Spleen (tissue), 11 donors: ENCODE measurements at regions not wholly inside any gene's neighbourhood (a gene's known extent, or its start where the extent isn't known, plus 50 kb on each side); places are given as distances from the start of the nearest gene placed in this dataset.

ENCODE experiments used
- DNase-seq: peaks from one replicate; pipeline ENCODE4 v3.0.0-alpha.2; 2020
- H3K27ac ChIP-seq, 8 donors: fragments of 200-600 bp; sonication (generic) in 7 of 8; 1 replicate in 4 of 8; 2 replicates in 4 of 8; pipeline versions ENCODE4 v1.5.0 to v1.8.0; 2016 to 2021; ENCODE audit warnings: inconsistent platforms in 4 of 8, mild to moderate bottlenecking in 4 of 8, moderate library complexity in 1 of 8
- H3K27me3 ChIP-seq, 7 donors: fragments of 200-600 bp; sonication (generic) in 6 of 7; replicated peaks in 1 of 7; 1 replicate in 4 of 7; 2 replicates in 3 of 7; pipeline versions ENCODE4 v1.5.0 to v1.8.0; 2016 to 2021; ENCODE audit warnings: inconsistent platforms in 3 of 7, mild to moderate bottlenecking in 1 of 7
- H3K36me3 ChIP-seq, 6 donors: fragments of 200-600 bp; sonication (generic) in 5 of 6; 1 replicate in 4 of 6; 2 replicates in 2 of 6; pipeline versions ENCODE4 v1.5.0 to v1.8.0; 2016 to 2021; ENCODE audit warnings: inconsistent platforms in 2 of 6
- H3K4me1 ChIP-seq, 6 donors: fragments of 200-600 bp; sonication (generic) in 5 of 6; 1 replicate in 3 of 6; 2 replicates in 3 of 6; pipeline versions ENCODE4 v1.5.0 to v1.8.0; 2016 to 2021; ENCODE audit warnings: inconsistent platforms in 3 of 6
- H3K4me3 ChIP-seq, 8 donors: fragments of 200-600 bp; sonication (generic) in 7 of 8; 1 replicate in 4 of 8; 2 replicates in 4 of 8; pipeline versions ENCODE4 v1.5.0 to v1.8.0; 2016 to 2021; ENCODE audit warnings: inconsistent platforms in 4 of 8, mild to moderate bottlenecking in 4 of 8, moderate library complexity in 2 of 8
- H3K9me3 ChIP-seq, 8 donors: fragments of 200-600 bp; sonication (generic) in 7 of 8; 1 replicate in 4 of 8; 2 replicates in 4 of 8; pipeline versions ENCODE4 v1.5.0 to v1.8.0; 2016 to 2021; ENCODE audit warnings: inconsistent platforms in 4 of 8
- CTCF ChIP-seq, 11 experiments: fragments of 200-600 bp in 7 of 11; fragments of 450-650 bp in 4 of 11; sonication (generic) in 4 of 11; IDR thresholded peaks in 8 of 11; conservative IDR thresholded peaks in 3 of 11; 1 replicate in 7 of 11; 2 replicates in 4 of 11; pipeline versions ENCODE4 v1.4.0 to v1.8.0; 2016 to 2021; ENCODE audit warnings: antibody characterized with exemption in 11 of 11, inconsistent platforms in 4 of 11, mild to moderate bottlenecking in 1 of 11
- POLR2A ChIP-seq, 3 donors: fragments of 450-650 bp; IDR thresholded peaks; one replicate each; pipeline ENCODE4 v1.5.1; 2017; ENCODE audit warnings: antibody characterized with exemption in 3 of 3, mild to moderate bottlenecking in 1 of 3
- POLR2AphosphoS5 ChIP-seq, 3 donors: sonication (generic); formaldehyde crosslinking; IDR thresholded peaks; one replicate each; pipeline ENCODE4 v1.5.1; 2017; ENCODE audit warnings: antibody characterized with exemption in 3 of 3
- WGBS, 5 donors: extraction: QIAGEN DNeasy Blood & Tissue Kit in 3 of 5; methylation state at CpG; one replicate each; pipeline versions ENCODE4 v1.1.5 to v1.1.7; 2013 to 2018; 5-methylcytosine and 5-hydroxymethylcytosine counted together
- intact Hi-C: fragments of 100-400 bp; cut with DNase I; formaldehyde crosslinking; loops from one replicate; pipeline ENCODE4 v1.15.0; 2023; ENCODE audit warnings: low total_unique reads
- donor health status: healthy with polysubstance abuse.
- donor health status: DM: no; HTN: no; CAD: no; lungs with moderate emphysema.
- donor health status: DM: no; HTN: no; CAD: no.
- donor health status: Bipolar disorder and iron deficiency.
- donor health status: healthy.
- donor health status: DM: no; HTN: no; CAD: no.
- donor health status: DM: yes; HTN: yes; CAD: no.

- H3K27me3 ChIP-seq: peaks cover 0 to 28% (median 0%) of the 10 kb centered on the region in 7 donors
- H3K4me3 ChIP-seq: no peak overlapping the region
- TF ChIP-seq POLR2A (IDR thresholded peaks at IDR 0.05) (no peak), POLR2AphosphoS5 (IDR thresholded peaks at IDR 0.05) (no peak), CTCF (IDR thresholded peaks at IDR 0.05 in 8 of 11, conservative IDR thresholded peaks at IDR 0.05 in 3 of 11) (no peak)
- no peaks in the 10 kb centered on the region for H3K36me3 ChIP-seq
- no peak for DNase-seq
- WGBS, 5 donors: 55 to 83% (median 69%) methylated on average over 4 of the region's 4 CpGs
- peaks cover 0 to 35% (median 16%) of the 10 kb centered on the region in 6 donors for H3K4me1 ChIP-seq
- H3K27ac ChIP-seq: no peak overlapping the region
- intact Hi-C loops: no loop called here
- no peaks in the 10 kb centered on the region for H3K9me3 ChIP-seq
These were observed 111.5 kb upstream of the ATP6AP2 start for GRCh38 chrX:40469316-40469715.

DNA sequence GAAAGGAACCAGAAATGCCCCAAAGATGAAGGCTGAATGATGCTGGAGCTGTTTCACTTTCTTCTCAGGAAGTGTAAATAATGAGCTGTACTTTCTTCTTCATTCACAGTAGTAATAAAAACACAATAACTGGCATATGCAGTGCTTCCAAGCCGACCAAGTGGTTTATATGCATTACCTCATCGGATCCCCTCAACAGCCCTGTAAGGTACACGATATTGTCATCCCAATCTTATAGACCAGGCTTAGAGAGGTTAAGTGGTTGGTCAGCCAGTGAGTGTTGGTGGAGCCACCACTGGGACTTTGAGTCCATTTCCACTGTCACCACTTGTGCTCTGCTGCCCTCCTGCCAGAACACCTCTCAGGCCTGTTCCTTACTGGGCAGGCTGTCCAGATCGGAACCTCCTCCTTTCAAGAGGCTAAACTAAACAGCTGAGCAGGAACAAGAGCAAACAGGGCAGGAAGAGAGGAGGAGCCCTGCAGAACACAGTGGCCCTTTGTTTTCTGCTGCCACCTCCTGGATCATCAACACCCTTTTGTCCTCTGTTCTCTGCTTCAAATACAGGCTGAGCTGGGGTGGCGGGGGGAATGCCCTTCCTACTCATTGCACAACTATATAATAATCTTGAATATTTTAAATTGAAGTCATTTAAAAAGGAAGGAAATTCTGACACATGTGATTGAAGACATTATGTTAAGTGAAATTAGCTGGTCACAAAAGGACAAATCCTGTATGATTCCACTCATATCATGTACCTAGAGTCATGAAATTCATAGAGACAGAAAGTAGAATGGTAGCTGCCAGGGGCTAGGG lies 112.5 kb upstream of the ATP6AP2 start:
- 22 to 53% (median 30%) methylated on average over 5 of the region's 5 CpGs for WGBS, 5 donors
- intact Hi-C loops: no loop called here
- Histone ChIP-seq H3K9me3 (no peaks in the 10 kb centered on the region), H3K4me1 (peaks cover 0 to 35% (median 16%) of the 10 kb centered on the region in 6 donors), H3K27ac (peak overlapping the region in 4 of 8 donors; percentile 28 to 66 (median 45)), H3K4me3 (no peak overlapping the region), H3K27me3 (peaks cover 0 to 19% (median 0%) of the 10 kb centered on the region in 7 donors), H3K36me3 (no peaks in the 10 kb centered on the region)
- TF ChIP-seq POLR2AphosphoS5 (IDR thresholded peaks at IDR 0.05) (no peak), CTCF (IDR thresholded peaks at IDR 0.05 in 8 of 11, conservative IDR thresholded peaks at IDR 0.05 in 3 of 11) (peak in 9 of 11 experiments; percentile 21 to 48 (median 37))
- no peak for DNase-seq

DNA sequence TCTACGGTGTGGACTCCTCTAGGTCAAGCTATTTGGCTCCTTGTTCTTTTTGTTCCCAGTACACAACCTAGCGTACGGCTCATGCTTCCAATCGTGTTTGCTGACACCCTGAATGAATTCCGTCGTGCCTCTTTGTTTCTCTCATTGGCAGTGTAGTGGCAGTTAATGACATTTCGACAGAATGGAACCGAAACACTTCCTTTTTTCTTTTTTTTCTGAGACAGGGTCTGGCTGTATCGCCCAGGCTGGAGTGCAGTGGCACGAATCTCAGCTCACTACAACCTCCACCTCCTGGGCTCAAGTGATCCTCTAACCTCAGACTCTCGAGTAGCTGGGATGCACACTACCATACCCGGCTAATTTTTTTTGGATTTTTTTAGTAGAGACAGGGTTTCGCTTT lies 113.3 kb upstream of the ATP6AP2 start:
- Histone ChIP-seq H3K27ac (peak overlapping the region in 1 of 8 donors; percentile 66), H3K36me3 (no peaks in the 10 kb centered on the region), H3K4me1 (peaks cover 0 to 34% (median 16%) of the 10 kb centered on the region in 6 donors), H3K9me3 (no peaks in the 10 kb centered on the region), H3K4me3 (no peak overlapping the region), H3K27me3 (peaks cover 0 to 15% (median 0%) of the 10 kb centered on the region in 7 donors)
- DNase-seq: no peak
- TF ChIP-seq CTCF (IDR thresholded peaks at IDR 0.05 in 8 of 11, conservative IDR thresholded peaks at IDR 0.05 in 3 of 11) (no peak), POLR2A (IDR thresholded peaks at IDR 0.05) (no peak), POLR2AphosphoS5 (IDR thresholded peaks at IDR 0.05) (no peak)
- 68 to 81% (median 78%) methylated on average over 13 of the region's 13 CpGs for WGBS, 5 donors
- intact Hi-C loops: no loop called here

- 33 to 54% (median 45%) methylated on average over 5 of the region's 5 CpGs for WGBS, 5 donors
- no peak for DNase-seq
- intact Hi-C loops: no loop called here
- TF ChIP-seq POLR2AphosphoS5 (IDR thresholded peaks at IDR 0.05) (no peak), CTCF (IDR thresholded peaks at IDR 0.05 in 8 of 11, conservative IDR thresholded peaks at IDR 0.05 in 3 of 11) (no peak), POLR2A (IDR thresholded peaks at IDR 0.05) (no peak)
- Histone ChIP-seq H3K27me3 (peaks cover 0 to 5% (median 0%) of the 10 kb centered on the region in 7 donors), H3K9me3 (no peaks in the 10 kb centered on the region), H3K36me3 (no peaks in the 10 kb centered on the region), H3K27ac (peak overlapping the region in 2 of 8 donors; percentile 13 to 53), H3K4me3 (no peak overlapping the region), H3K4me1 (peaks cover 0 to 26% (median 14%) of the 10 kb centered on the region in 6 donors)
These were observed 114.8 kb upstream of the ATP6AP2 start for GRCh38 chrX:40465735-40466551.
